ENCODE measurements at regions not wholly inside any gene's neighbourhood (a gene's known extent, or its start where the extent isn't known, plus 50 kb on each side); places are given as distances from the start of the nearest gene placed in this dataset.

DNA sequence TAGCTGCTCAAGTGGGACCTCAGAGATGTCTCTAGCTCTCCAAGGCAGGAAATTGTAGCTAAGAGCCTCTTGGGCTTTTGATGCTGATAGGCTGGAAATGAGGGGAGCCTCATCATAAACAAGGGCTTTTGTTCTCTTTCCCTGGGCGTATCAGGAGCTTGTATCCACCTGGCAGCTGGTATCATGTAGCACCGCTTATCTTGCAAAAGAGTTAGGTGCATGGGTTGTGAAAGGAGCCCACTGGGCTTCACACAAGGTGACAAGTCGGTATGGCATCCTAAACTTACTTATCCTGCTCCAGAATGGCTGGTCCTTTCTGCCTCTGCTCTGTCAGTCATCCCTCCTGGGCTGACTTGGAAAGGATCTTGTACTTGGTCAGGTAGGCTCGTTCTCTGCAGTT is 565.8 kb downstream of the GRXCR1 start:
- Histone ChIP-seq H3K36me3 (replicated peaks in 1 of 2; ENCODE audit: insufficient read depth in 1 of 2, low read depth in 2 of 2) (no peaks in the 10 kb centered on the region), H3K4me1 (no peaks in the 10 kb centered on the region), H3K27me3 (no peaks in the 10 kb centered on the region), H3K9me3 (no peaks in the 10 kb centered on the region), H3K27ac (no peak overlapping the region), H3K4me3 (no peak overlapping the region)
- ATAC-seq (no peak), DNase-seq (no peak)
- TF ChIP-seq POLR2A (IDR thresholded peaks at IDR 0.05) = no peak
- TF ChIP-seq, protein P1, sequence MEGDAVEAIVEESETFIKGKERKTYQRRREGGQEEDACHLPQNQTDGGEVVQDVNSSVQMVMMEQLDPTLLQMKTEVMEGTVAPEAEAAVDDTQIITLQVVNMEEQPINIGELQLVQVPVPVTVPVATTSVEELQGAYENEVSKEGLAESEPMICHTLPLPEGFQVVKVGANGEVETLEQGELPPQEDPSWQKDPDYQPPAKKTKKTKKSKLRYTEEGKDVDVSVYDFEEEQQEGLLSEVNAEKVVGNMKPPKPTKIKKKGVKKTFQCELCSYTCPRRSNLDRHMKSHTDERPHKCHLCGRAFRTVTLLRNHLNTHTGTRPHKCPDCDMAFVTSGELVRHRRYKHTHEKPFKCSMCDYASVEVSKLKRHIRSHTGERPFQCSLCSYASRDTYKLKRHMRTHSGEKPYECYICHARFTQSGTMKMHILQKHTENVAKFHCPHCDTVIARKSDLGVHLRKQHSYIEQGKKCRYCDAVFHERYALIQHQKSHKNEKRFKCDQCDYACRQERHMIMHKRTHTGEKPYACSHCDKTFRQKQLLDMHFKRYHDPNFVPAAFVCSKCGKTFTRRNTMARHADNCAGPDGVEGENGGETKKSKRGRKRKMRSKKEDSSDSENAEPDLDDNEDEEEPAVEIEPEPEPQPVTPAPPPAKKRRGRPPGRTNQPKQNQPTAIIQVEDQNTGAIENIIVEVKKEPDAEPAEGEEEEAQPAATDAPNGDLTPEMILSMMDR (IDR thresholded peaks at IDR 0.05) = no peak
- 51 to 70% methylated on average over 4 of the region's 4 CpGs for WGBS, 2 donors
- intact Hi-C loops (cut with DNase I) = no loop called here

DNA sequence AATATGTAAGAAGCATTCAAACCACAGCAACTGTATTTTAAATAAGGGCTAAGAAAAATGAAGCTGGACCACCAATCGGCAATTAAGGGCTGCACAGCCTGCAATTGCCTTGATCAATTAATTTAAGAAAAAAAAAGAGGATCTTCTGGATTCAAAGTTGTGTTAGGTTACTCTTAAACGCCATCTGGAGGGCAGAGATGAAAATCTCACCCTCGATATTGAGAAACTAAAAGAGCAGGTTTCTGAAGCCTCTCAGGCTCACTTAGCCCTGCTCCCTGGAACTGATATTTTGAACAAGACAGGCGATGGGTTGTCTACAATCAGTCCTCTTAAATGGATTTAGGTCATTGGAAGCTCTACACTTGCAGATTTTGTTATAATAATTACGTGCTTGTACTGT is 579.4 kb downstream of the GRXCR1 start:
- no peak for DNase-seq
- no peak for ATAC-seq
- Histone ChIP-seq H3K27ac (no peak overlapping the region), H3K4me3 (no peak overlapping the region), H3K4me1 (no peaks in the 10 kb centered on the region), H3K27me3 (no peaks in the 10 kb centered on the region), H3K9me3 (peaks cover 0 to 6% (median 0%) of the 10 kb centered on the region in 3 donors), H3K36me3 (replicated peaks in 1 of 2; ENCODE audit: insufficient read depth in 1 of 2, low read depth in 2 of 2) (no peaks in the 10 kb centered on the region)
- 46 to 48% methylated on average over 5 of the region's 5 CpGs for whole genome bisulfite sequencing, 2 donors
- intact Hi-C loops (cut with DNase I) = no loop called here
- no peak for TF ChIP-seq POLR2A (IDR thresholded peaks at IDR 0.05)
- TF ChIP-seq, protein P1 (IDR thresholded peaks at IDR 0.05) = no peak

DNA sequence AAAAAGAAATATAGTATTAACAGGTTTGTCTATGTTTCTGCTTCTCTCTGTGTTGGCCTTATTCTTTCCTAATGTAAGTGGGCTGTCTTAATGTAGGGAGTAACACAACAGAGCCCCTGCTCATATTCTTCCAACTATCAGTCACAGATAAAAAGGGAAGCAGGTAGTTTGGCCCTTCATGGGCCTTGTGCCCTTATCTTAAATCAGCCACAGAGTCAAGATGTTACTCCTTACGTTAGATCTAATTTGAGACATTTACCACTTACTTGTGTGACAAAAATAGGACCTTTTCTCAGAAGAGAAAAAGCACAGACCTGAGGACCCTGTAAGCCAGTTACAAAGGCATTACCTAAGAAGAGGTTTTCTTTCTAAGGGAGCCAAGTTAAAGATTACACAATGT is 589.0 kb downstream of the GRXCR1 start:
- Histone ChIP-seq H3K27ac (no peak overlapping the region), H3K9me3 (no peaks in the 10 kb centered on the region), H3K4me3 (no peak overlapping the region), H3K4me1 (no peaks in the 10 kb centered on the region), H3K36me3 (replicated peaks in 1 of 2; ENCODE audit: insufficient read depth in 1 of 2, low read depth in 2 of 2) (no peaks in the 10 kb centered on the region), H3K27me3 (no peaks in the 10 kb centered on the region)
- intact Hi-C loops (cut with DNase I) = no loop called here
- WGBS, 2 donors = 44% methylated on average over 1 of the region's 1 CpG
- DNase-seq (no peak), ATAC-seq (no peak)
- TF ChIP-seq, protein P1 (IDR thresholded peaks at IDR 0.05) = no peak
- TF ChIP-seq POLR2A (IDR thresholded peaks at IDR 0.05) = no peak

DNA sequence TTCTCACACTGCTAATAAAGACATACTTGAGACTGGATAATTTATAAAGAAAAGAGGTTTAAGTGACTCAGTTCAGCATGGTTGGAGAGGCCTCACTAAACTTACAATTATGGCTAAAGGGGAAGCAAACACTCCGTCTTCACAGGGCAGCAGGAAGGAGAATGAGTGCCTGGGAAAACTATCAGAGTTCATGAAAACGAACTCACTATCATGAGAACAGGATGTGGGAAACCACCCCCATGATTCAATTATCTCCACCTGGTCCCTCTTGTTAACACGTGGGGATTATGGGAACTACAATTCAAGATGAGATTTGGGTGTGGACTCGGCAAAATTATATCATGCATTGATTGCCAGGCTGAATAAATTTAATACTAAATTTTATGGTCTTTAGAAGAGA is 592.7 kb downstream of the GRXCR1 start:
- DNase-seq (no peak), ATAC-seq (no peak)
- 31 to 46% methylated on average over 4 of the region's 4 CpGs for WGBS, 2 donors
- H3K9me3 ChIP-seq = peaks cover 0 to 12% (median 0%) of the 10 kb centered on the region in 3 donors
- intact Hi-C loops (cut with DNase I) = no loop called here
- no peak overlapping the region for H3K27ac ChIP-seq
- no peaks in the 10 kb centered on the region for H3K36me3 ChIP-seq (replicated peaks in 1 of 2; ENCODE audit: insufficient read depth in 1 of 2, low read depth in 2 of 2)
- no peak for TF ChIP-seq POLR2A (IDR thresholded peaks at IDR 0.05)
- TF ChIP-seq, protein P1 (IDR thresholded peaks at IDR 0.05) = no peak
- H3K4me1 ChIP-seq = no peaks in the 10 kb centered on the region
- no peaks in the 10 kb centered on the region for H3K27me3 ChIP-seq
- H3K4me3 ChIP-seq = no peak overlapping the region

DNA sequence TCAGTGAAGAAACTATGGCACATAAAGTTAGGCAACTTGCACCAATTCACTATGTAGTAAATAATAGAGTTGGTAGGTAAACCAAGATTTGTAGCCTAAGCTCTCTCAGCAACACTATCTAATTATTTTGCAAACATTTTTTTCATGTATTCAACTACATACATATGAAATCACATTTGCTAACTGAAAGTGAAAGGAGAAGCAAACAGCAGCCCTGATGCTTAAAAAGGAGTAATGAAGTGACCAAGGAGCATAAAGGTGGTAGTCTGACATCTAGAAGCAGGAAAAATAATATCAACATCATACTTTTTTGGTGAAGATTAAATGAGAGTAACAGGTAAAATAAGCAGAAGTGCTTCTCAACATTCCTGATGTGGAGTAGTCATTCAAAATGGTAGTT is 603.7 kb downstream of the GRXCR1 start:
- no peak for ATAC-seq
- intact Hi-C loops (cut with DNase I) = no loop called here
- Histone ChIP-seq H3K4me1 (no peaks in the 10 kb centered on the region), H3K27me3 (no peaks in the 10 kb centered on the region), H3K4me3 (no peak overlapping the region), H3K9me3 (no peaks in the 10 kb centered on the region), H3K27ac (no peak overlapping the region), H3K36me3 (replicated peaks in 1 of 2; ENCODE audit: insufficient read depth in 1 of 2, low read depth in 2 of 2) (no peaks in the 10 kb centered on the region)
- TF ChIP-seq POLR2A (IDR thresholded peaks at IDR 0.05) = no peak
- TF ChIP-seq, protein P1 (IDR thresholded peaks at IDR 0.05) = no peak
- no peak for DNase-seq

Data from body of pancreas (tissue), 4 donors.